ENCODE measurements at regions not wholly inside any gene's neighbourhood (a gene's known extent, or its start where the extent isn't known, plus 50 kb on each side); places are given as distances from the start of the nearest gene placed in this dataset.

DNA sequence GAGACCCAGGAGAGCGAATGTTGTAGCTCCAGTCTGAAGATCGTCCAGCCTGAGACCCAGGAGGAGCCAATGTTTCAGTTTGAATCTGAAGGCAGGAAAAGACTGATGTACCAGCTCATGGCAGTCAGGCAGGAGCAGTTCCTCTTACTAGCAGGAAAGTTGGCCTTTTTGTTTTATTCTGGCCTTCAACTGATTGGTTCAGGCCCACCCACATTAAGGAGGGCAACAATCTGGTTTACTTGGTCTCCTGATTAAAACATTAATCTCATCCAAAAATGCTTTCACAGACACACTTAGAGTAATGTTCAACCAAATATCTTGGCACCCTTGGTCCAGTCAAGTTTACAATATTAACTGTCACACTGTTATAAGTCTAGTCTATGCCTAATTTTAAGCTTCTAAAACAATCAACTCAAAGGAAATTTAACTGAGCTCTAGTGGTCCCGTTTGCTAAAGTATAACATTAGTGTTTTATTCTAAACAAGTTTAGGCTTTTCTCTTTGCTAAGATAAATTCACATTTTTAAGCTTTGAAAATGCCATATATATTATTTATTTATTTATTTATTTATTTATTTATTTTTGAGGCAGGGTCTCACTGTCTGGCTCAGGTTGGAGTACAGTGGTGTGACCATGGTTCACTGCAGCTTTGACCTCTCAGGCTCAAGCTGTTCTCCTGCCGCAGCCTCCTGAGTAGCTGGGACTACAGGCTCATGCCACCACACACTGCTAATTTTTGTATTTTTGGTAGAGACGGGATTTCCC, 275.5 kb upstream of the SLC35B3 start:
- Histone ChIP-seq H3K27ac (ENCODE audit: low read length) (no peak overlapping the region), H3K4me1 (ENCODE audit: control insufficient read depth, insufficient read depth, low read length) (peaks cover 5% of the 10 kb centered on the region; the same call in 1 of the 2 replicates), H3K9me3 (ENCODE audit: control insufficient read depth, insufficient read depth, low read depth, low read length) (no peaks in the 10 kb centered on the region), H3K27me3 (ENCODE audit: control insufficient read depth, insufficient read depth, low read length) (no peaks in the 10 kb centered on the region), H3K36me3 (ENCODE audit: control insufficient read depth, insufficient read depth, low read length) (no peaks in the 10 kb centered on the region), H3K4me3 (ENCODE audit: low read depth in 2 of 2, low read length in 2 of 2) (no peak overlapping the region)
- TF ChIP-seq TCF7L2 (IDR thresholded peaks at IDR 0.05; ENCODE audit: low read depth, low read length) (no peak), SIN3A (IDR thresholded peaks at IDR 0.05; ENCODE audit: borderline replicate concordance, insufficient read depth, low read depth, low read length) (no peak), POLR2AphosphoS5 (IDR thresholded peaks at IDR 0.05; ENCODE audit: low read depth, low read length) (no peak)
- TF ChIP-seq, protein P1, sequence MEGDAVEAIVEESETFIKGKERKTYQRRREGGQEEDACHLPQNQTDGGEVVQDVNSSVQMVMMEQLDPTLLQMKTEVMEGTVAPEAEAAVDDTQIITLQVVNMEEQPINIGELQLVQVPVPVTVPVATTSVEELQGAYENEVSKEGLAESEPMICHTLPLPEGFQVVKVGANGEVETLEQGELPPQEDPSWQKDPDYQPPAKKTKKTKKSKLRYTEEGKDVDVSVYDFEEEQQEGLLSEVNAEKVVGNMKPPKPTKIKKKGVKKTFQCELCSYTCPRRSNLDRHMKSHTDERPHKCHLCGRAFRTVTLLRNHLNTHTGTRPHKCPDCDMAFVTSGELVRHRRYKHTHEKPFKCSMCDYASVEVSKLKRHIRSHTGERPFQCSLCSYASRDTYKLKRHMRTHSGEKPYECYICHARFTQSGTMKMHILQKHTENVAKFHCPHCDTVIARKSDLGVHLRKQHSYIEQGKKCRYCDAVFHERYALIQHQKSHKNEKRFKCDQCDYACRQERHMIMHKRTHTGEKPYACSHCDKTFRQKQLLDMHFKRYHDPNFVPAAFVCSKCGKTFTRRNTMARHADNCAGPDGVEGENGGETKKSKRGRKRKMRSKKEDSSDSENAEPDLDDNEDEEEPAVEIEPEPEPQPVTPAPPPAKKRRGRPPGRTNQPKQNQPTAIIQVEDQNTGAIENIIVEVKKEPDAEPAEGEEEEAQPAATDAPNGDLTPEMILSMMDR (IDR thresholded peaks at IDR 0.05), result no peak
- TF ChIP-seq, protein P2, sequence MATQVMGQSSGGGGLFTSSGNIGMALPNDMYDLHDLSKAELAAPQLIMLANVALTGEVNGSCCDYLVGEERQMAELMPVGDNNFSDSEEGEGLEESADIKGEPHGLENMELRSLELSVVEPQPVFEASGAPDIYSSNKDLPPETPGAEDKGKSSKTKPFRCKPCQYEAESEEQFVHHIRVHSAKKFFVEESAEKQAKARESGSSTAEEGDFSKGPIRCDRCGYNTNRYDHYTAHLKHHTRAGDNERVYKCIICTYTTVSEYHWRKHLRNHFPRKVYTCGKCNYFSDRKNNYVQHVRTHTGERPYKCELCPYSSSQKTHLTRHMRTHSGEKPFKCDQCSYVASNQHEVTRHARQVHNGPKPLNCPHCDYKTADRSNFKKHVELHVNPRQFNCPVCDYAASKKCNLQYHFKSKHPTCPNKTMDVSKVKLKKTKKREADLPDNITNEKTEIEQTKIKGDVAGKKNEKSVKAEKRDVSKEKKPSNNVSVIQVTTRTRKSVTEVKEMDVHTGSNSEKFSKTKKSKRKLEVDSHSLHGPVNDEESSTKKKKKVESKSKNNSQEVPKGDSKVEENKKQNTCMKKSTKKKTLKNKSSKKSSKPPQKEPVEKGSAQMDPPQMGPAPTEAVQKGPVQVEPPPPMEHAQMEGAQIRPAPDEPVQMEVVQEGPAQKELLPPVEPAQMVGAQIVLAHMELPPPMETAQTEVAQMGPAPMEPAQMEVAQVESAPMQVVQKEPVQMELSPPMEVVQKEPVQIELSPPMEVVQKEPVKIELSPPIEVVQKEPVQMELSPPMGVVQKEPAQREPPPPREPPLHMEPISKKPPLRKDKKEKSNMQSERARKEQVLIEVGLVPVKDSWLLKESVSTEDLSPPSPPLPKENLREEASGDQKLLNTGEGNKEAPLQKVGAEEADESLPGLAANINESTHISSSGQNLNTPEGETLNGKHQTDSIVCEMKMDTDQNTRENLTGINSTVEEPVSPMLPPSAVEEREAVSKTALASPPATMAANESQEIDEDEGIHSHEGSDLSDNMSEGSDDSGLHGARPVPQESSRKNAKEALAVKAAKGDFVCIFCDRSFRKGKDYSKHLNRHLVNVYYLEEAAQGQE (IDR thresholded peaks at IDR 0.05; ENCODE audit: insufficient read depth in 1 of 2, low read depth in 2 of 2, low read length in 1 of 2), result no peak
- intact Hi-C loops (cut with micrococcal nuclease; ENCODE audit: unreplicated experiment) (no loop called here), in situ Hi-C loops (cut with HindIII; ENCODE audit: low pct_unique_long_range_greater_than_20kb, low sequenced_read_pairs) (no loop called here)
- ChIA-PET POLR2A (no interaction called here), CTCF (no interaction called here)
- ATAC-seq, result no peak
- BruUV-seq (replicated peaks), result no TSS peak
- DNase-seq (ENCODE audit: low read depth, low spot score), result no peak

DNA sequence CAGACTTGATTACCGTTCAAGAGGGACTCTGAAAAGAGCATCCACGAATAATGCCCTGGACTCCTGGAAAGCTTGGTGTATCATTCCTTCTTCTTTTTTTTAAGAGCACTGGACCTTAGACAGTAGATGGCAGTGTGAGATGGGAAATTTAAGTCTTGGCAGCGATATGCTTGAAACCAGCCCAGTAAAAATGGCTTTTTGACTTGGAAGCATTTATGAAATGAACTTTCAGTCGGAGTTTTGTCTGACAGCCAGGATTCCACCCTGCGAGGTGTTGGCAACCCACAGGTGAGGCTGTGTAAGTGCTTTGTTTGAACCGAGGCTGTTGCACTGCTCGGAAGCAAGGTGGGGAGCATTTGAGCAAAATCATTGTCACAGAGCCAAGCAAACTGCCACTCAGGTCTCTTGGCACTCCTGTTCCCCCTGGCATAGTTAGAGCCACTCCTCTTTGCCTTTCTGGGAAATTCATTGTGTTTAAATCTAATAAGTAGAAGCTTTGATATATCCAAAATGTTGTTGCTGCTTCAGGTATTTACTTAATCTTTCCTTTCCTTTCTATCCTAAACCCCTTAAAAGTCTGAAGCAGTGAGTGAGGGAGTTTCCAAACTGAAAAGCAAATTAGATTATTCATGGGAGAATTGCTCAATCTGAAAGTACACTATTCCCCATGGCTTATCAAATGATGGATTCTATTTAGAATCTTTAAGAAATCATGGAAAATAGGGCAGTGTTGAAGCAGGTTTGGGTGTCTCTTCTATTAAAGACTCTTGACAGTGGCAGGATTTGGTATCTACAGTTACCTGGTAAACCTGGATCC, 272.8 kb upstream of the SLC35B3 start:
- ChIA-PET CTCF (no interaction called here), POLR2A (no interaction called here)
- intact Hi-C loops (cut with micrococcal nuclease; ENCODE audit: unreplicated experiment) (no loop called here), in situ Hi-C loops (cut with HindIII; ENCODE audit: low pct_unique_long_range_greater_than_20kb, low sequenced_read_pairs) (no loop called here)
- ATAC-seq, result peak; percentile 81
- H3K4me3 ChIP-seq (ENCODE audit: low read depth in 2 of 2, low read length in 2 of 2), result peak overlapping the region in 1 of 2 experiments; percentile 37; a peak in 2 of 4 replicates
- peaks cover 5% of the 10 kb centered on the region; the same call in 1 of the 2 replicates for H3K4me1 ChIP-seq (ENCODE audit: control insufficient read depth, insufficient read depth, low read length)
- no peaks in the 10 kb centered on the region for H3K9me3 ChIP-seq (ENCODE audit: control insufficient read depth, insufficient read depth, low read depth, low read length)
- peak; percentile 20 for DNase-seq (ENCODE audit: low read depth, low spot score)
- H3K27ac ChIP-seq (ENCODE audit: low read length), result peak overlapping the region; percentile 1; the same call in 1 of the 2 replicates
- TF ChIP-seq SIN3A (IDR thresholded peaks at IDR 0.05; ENCODE audit: borderline replicate concordance, insufficient read depth, low read depth, low read length), result no peak
- TF ChIP-seq, protein P1 (IDR thresholded peaks at IDR 0.05), result peak; percentile 68
- no peaks in the 10 kb centered on the region for H3K27me3 ChIP-seq (ENCODE audit: control insufficient read depth, insufficient read depth, low read length)
- BruUV-seq (replicated peaks), result no TSS peak
- no peaks in the 10 kb centered on the region for H3K36me3 ChIP-seq (ENCODE audit: control insufficient read depth, insufficient read depth, low read length)

Data from Panc1 (cell line).